C4-2B (cell line): ENCODE measurements at regions not wholly inside any gene's neighbourhood (a gene's known extent, or its start where the extent isn't known, plus 50 kb on each side); places are given as distances from the start of the nearest gene placed in this dataset.

Source experiments
- H3K27ac ChIP-seq: fragments of 450-650 bp; 2 replicates; pipeline ENCODE4 v1.5.1; 2017
- CTCF ChIP-seq: fragments of 450-650 bp; conservative IDR thresholded peaks from 2 replicates; pipeline ENCODE4 v1.5.1; 2017; ENCODE audit warnings: mild to moderate bottlenecking
- ZFX ChIP-seq: fragments of 450-650 bp; IDR thresholded peaks from 2 replicates; pipeline ENCODE4 v1.6.1; 2017

- no peak overlapping the region for H3K27ac ChIP-seq
- TF ChIP-seq ZFX (no peak), CTCF (no peak)
Observed at GRCh38 chr15:72836676-72837330, 53.2 kb upstream of the ADPGK start.

GRCh38 chr15:72835294-72835890 lies 51.8 kb upstream of the ADPGK start:
- TF ChIP-seq CTCF (peak; percentile 34), ZFX (no peak)
- H3K27ac ChIP-seq: no peak overlapping the region

- H3K27ac ChIP-seq: no peak overlapping the region
- no peak for TF ChIP-seq ZFX
- no peak for TF ChIP-seq CTCF
Observed at GRCh38 chr15:72833561-72833960, 50.0 kb upstream of the ADPGK start.
